GM12865 (cell line): ENCODE measurements at regions not wholly inside any gene's neighbourhood (a gene's known extent, or its start where the extent isn't known, plus 50 kb on each side); places are given as distances from the start of the nearest gene placed in this dataset.
"Not testable (repeated sequence)": the region's sequence is repeated elsewhere in the genome, so short reads cannot be mapped to it uniquely, and the experiment has no call there.

Source experiments
- DNase-seq: peaks from one replicate; pipeline ENCODE4 v3.0.0; 2010; ENCODE audit warnings: low read depth
- H3K4me3 ChIP-seq: 2 replicates; pipeline ENCODE4 v1.5.1; 2011; ENCODE audit warnings: mild to moderate bottlenecking, low read depth, low read length, control low read depth
- TF ChIP-seq, protein P1 (sequence below): IDR thresholded peaks from 2 replicates; pipeline ENCODE4 v1.5.1; 2011; ENCODE audit warnings: low read length, control low read depth, low read depth, inconsistent platforms; ENCODE audit not compliant: insufficient read depth; ENCODE audit errors: missing control alignments

DNA sequence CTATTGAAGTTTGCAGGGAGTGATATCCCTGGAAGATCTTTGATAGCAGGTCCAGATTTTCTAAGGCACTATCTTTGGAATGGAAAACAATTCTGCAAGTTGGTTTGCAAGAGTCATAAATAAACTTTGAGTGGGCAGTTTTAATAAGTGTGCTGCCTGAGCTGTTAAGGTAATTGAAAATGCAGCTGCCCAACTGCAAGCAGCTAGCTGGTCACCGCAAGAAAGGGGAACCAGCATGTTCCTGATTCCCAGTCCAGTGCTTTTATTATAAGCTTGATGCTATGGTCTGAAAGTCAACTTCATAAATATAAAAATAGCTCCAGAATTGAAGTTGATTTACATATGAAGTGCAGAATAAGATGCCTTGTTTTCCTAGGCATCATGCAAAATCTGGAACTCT is 308.4 kb downstream of the ZNF248 start:
- TF ChIP-seq, protein P1, sequence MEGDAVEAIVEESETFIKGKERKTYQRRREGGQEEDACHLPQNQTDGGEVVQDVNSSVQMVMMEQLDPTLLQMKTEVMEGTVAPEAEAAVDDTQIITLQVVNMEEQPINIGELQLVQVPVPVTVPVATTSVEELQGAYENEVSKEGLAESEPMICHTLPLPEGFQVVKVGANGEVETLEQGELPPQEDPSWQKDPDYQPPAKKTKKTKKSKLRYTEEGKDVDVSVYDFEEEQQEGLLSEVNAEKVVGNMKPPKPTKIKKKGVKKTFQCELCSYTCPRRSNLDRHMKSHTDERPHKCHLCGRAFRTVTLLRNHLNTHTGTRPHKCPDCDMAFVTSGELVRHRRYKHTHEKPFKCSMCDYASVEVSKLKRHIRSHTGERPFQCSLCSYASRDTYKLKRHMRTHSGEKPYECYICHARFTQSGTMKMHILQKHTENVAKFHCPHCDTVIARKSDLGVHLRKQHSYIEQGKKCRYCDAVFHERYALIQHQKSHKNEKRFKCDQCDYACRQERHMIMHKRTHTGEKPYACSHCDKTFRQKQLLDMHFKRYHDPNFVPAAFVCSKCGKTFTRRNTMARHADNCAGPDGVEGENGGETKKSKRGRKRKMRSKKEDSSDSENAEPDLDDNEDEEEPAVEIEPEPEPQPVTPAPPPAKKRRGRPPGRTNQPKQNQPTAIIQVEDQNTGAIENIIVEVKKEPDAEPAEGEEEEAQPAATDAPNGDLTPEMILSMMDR, result no peak
- H3K4me3 ChIP-seq, result no peak overlapping the region
- DNase-seq, result no peak

DNA sequence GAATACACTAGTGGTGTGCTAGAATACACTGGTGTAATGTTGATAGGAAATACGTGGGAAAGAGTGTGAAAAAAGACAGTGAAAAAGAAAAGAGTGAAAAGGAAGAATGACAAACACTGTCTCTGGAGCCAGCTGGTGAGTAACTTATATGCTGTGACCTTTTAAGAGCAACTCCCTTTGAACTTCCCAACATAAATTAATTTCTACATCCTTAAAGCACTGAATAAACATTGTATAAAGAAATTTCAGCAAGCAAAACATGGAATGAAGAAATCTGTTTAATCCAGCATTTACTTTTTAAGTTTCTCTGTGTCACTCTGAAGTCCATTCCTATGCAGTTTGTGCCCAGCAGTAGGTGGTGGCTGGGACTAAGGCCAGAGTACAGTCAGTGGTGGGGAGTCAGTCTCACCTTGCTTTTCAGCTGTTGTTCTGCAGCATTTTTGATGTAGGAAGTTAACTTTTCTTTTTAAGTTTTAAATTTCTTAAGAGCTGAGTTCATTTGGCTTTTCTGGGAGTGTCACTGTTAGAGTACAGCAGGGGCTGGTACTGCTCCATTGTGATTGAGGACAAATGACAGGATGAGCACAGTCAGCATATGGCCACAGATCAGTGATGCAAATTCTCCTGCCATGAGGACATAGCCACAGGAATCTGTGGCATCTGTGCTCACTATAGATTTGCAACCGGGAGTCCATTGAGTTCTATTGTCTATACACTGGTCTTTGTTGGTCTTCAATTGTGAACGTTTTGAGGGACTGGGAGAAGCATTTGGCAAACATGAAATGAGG is 321.8 kb downstream of the ZNF248 start:
- H3K4me3 ChIP-seq, result no peak overlapping the region
- DNase-seq, result no peak
- TF ChIP-seq, protein P1, result no peak

DNA sequence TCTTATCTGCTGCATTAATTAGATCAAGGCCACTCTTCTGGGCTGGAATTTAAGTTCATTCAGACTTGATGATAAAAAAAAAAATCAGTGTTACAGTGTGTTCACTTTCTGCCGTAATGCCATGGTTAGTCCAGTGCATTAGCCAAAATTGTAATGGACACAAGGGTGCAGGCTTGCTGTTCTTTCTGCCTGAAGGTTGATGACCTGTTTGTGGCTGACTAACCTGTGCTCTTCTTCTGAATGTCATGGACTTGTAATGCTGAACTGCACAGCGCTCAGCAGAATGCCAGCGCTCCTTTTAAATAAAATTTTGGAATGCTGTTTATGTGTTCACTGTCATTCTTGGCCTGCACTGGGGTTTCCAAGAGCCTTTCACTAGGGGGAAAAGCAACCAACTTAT is 323.2 kb downstream of the ZNF248 start:
- no peak overlapping the region for H3K4me3 ChIP-seq
- TF ChIP-seq, protein P1, result no peak
- DNase-seq, result no peak

DNA sequence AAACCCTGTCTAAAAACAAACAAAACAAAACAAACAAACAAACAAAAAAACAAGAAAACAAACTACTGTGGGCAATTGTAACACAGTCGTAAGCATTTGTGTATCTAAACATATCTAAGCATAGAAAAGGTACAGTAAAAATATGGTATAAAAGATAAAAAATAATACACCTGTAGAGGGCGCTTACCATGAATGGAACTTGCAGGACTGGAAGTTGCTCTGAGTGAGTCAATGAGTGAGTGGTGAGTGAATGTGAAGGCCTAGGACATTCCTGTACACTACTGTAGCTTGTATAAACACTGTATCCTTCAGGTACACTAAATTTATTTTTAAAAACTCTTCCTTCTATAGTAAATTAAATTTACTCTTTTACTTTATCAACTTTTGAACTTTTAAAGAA is 332.0 kb downstream of the ZNF248 start:
- not testable (repeated sequence) for DNase-seq, H3K4me3 ChIP-seq

DNA sequence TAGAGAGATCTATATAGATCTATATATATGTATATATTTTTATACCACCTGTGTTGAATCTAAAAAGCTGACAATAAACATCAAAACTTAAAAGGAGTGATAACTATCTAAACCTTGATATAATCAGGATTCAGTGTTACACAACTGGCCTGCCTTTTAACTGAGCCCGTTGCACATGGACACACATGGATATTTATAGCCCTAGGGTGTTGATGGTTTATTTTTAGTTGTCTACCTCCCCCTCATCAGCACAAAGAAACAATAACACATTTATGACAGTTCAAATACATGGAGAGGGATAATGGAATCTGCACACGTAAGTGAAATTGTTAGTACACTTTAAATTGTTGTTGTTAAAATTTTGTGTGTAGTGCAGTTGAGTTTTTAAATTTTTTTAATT is 336.9 kb downstream of the ZNF248 start:
- TF ChIP-seq, protein P1, result no peak
- no peak overlapping the region for H3K4me3 ChIP-seq
- no peak for DNase-seq

DNA sequence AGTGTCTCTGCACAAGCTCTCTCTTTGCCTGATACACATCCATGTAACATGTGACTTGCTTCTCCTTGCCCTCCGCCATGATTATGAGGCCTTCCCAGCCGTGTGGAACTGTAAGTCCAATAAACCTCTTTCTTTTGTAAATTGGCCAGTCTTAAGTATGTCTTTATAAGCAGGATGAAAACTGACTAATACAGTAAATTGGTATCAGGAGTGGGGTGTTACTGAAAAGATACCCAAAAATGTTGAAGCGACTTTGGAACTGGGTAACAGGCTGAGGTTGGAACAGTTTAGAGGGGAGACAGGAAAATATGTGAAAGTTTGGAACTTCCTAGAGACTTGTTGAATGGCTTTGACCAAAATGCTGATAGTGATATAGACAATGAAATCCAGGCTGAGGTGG is 346.9 kb downstream of the ZNF248 start:
- not testable (repeated sequence) for DNase-seq, H3K4me3 ChIP-seq

DNA sequence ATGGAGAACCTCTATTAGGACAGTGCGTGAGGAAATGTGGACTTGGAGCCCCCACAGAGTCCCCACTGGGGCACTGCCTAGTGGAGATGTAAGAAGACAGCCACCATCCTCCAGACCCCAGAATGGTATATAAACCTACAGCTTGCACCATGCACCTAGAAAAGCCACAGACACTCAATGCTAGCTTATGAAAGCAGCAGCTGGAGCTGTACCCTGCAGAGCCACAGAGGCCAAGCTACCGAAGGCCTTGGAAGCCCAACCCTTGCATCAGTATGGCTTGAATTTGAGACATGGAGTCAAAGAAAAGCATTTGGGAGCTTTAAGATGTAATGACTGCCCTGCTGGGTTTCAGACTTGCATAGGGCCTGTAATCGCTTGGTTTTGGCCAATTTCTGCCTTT is 361.3 kb downstream of the ZNF248 start:
- TF ChIP-seq, protein P1, result no peak
- DNase-seq, result no peak
- no peak overlapping the region for H3K4me3 ChIP-seq

DNA sequence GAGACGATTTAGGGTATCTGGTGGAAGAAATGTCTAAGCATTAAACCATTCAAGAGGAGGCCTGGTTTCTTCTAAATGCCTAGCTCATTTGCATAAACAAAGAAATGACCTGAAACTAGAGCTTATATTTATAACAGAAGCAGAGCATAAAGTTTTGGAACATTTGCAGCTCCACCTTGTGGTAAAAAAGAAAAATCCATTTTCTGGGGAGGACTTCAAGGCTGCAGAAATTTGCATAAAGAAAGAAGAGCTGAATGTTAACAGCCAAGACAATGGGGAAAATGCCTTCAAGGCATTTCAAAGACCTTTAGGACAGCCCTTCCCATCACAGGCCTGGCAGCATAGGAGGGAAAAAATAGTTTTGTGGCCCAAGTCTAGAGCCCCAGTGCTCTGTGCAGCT is 362.0 kb downstream of the ZNF248 start:
- no peak overlapping the region for H3K4me3 ChIP-seq
- TF ChIP-seq, protein P1, result peak; percentile 4
- peak; percentile 10 for DNase-seq

DNA sequence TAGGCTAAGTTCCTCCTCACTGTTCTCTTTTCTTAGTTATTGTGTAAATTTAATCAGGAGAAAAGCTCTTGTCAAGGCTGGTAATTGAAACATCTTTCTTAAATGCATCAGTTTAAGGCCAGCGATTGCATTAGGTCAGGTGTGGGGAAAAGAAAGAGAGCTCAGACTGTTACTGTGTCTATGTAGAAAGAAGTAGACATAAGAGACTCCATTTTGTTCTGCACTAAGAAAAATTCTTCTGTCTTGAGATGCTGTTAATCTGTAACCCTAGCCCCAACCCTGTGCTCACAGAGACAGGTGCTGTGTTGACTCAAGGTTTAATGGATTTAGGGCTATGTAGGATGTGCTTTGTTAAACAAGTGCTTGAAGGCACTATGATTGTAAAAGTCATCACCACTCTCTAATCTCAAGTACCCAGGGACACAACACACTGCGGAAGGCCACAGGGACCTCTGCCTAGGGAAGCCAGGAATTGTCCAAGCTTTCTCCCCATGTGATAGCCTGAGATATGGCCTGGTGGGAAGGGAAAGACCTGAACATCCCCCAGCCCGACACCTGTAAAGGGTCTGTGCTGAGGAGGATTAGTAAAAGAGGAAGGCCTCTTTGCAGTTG is 364.1 kb downstream of the ZNF248 start:
- H3K4me3 ChIP-seq, DNase-seq: not testable (repeated sequence)
